Testis (tissue), 2 donors: ENCODE measurements at regions not wholly inside any gene's neighbourhood (a gene's known extent, or its start where the extent isn't known, plus 50 kb on each side); places are given as distances from the start of the nearest gene placed in this dataset.

Experiments
- DNase-seq: peaks from one replicate; pipeline ENCODE4 v3.0.0-alpha.2; 2019
- H3K27ac ChIP-seq, 2 donors: fragments of 200-600 bp; sonication (generic); one replicate each; pipeline ENCODE4 v1.5.1; 2019
- H3K27me3 ChIP-seq: fragments of 200-600 bp; sonication (generic); one replicate; pipeline ENCODE4 v1.5.1; 2019
- H3K36me3 ChIP-seq: fragments of 200-600 bp; sonication (generic); one replicate; pipeline ENCODE4 v1.5.1; 2017; ENCODE audit warnings: low read depth; ENCODE audit errors: missing control alignments
- H3K4me1 ChIP-seq: fragments of 200-600 bp; sonication (generic); one replicate; pipeline ENCODE4 v1.5.1; 2019
- H3K4me3 ChIP-seq, 2 donors: fragments of 200-600 bp; sonication (generic); one replicate each; pipeline ENCODE4 v1.5.1; 2017 to 2019
- H3K9me3 ChIP-seq: fragments of 200-600 bp; sonication (generic); one replicate; pipeline ENCODE4 v1.5.1; 2017
- POLR2A ChIP-seq: fragments of 450-650 bp; IDR thresholded peaks from one replicate; pipeline ENCODE4 v1.6.1; 2017; ENCODE audit warnings: antibody characterized with exemption, mild to moderate bottlenecking, moderate library complexity
- WGBS, 2 donors: methylation state at CpG; one replicate each; pipeline ENCODE4 v1.1.5; 2018; 5-methylcytosine and 5-hydroxymethylcytosine counted together
- intact Hi-C: fragments of 100-400 bp; cut with DNase I; formaldehyde crosslinking; loops from one replicate; pipeline ENCODE4 v1.15.1; 2023; ENCODE audit warnings: low total_unique reads
- TF ChIP-seq, protein P1 (sequence below), 3 experiments: fragments of 450-650 bp in 2 of 3; fragments of 200-600 bp in 1 of 3; sonication (generic) in 1 of 3; IDR thresholded peaks; one replicate each; pipeline ENCODE4 v1.5.1; 2016 to 2019; ENCODE audit warnings: antibody characterized with exemption in 3 of 3, mild to moderate bottlenecking in 2 of 3, moderate library complexity in 1 of 3

DNA sequence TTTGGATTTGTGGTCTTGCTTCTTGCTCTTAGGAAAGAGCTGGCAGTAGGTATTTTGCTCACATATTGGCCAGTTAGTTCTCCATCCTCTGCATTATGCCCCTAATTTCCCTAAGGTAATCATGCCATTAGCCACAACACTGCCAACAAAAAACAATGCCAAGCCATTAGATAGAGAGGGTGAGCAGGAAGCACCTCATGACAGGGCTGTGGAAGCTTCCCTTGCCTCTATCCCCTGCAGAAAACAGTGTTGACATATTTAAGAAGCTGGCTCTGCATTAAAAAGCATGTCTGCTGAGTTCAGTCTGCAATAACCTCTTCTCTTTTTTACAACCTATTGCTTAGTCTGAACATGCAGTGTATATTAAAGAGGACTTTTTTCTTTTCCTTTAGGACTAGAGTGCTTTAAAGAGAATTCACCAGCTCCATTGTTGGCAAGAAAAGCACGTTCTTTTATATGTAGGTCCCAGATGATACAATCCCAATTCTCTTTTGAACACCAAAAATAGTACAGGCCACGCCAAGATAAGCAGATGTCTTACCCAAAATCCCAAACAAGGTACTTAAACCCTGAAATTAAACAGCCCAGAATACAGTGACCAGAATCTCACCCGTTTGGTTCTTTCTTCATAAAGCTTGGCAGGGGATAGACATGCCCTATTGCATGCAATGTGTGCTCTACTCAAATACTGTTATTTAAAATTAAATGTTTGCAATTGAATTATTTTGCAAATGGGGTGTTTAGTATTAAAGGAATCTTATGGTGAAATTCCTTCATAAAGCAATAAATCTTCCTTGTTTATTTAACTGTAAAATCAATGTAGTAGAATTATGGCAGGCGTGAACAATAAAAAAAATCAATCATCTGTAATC lies 93.7 kb upstream of the UBE3A start:
- H3K4me1 ChIP-seq: no peaks in the 10 kb centered on the region
- intact Hi-C loops: no loop called here
- TF ChIP-seq POLR2A: no peak
- TF ChIP-seq, protein P1, sequence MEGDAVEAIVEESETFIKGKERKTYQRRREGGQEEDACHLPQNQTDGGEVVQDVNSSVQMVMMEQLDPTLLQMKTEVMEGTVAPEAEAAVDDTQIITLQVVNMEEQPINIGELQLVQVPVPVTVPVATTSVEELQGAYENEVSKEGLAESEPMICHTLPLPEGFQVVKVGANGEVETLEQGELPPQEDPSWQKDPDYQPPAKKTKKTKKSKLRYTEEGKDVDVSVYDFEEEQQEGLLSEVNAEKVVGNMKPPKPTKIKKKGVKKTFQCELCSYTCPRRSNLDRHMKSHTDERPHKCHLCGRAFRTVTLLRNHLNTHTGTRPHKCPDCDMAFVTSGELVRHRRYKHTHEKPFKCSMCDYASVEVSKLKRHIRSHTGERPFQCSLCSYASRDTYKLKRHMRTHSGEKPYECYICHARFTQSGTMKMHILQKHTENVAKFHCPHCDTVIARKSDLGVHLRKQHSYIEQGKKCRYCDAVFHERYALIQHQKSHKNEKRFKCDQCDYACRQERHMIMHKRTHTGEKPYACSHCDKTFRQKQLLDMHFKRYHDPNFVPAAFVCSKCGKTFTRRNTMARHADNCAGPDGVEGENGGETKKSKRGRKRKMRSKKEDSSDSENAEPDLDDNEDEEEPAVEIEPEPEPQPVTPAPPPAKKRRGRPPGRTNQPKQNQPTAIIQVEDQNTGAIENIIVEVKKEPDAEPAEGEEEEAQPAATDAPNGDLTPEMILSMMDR (IDR thresholded peaks at IDR 0.05): no peak
- H3K9me3 ChIP-seq: no peaks in the 10 kb centered on the region
- 84 to 87% methylated on average over 4 of the region's 4 CpGs for WGBS, 2 donors
- no peaks in the 10 kb centered on the region for H3K27me3 ChIP-seq
- no peak overlapping the region for H3K27ac ChIP-seq
- no peaks in the 10 kb centered on the region for H3K36me3 ChIP-seq
- no peak for DNase-seq
- no peak overlapping the region for H3K4me3 ChIP-seq

GRCh38 chr15:25529774-25530173 lies 91.0 kb upstream of the UBE3A start:
- Histone ChIP-seq H3K27ac (no peak overlapping the region), H3K4me3 (no peak overlapping the region), H3K9me3 (no peaks in the 10 kb centered on the region), H3K4me1 (no peaks in the 10 kb centered on the region), H3K36me3 (no peaks in the 10 kb centered on the region), H3K27me3 (no peaks in the 10 kb centered on the region)
- no peak for TF ChIP-seq POLR2A
- TF ChIP-seq, protein P1 (IDR thresholded peaks at IDR 0.05): no peak
- WGBS, 2 donors: 78 to 80% methylated on average over 3 of the region's 3 CpGs
- DNase-seq: no peak
- intact Hi-C loops: no loop called here

GRCh38 chr15:25527118-25527517 lies 88.3 kb upstream of the UBE3A start:
- intact Hi-C loops: no loop called here
- no peaks in the 10 kb centered on the region for H3K9me3 ChIP-seq
- DNase-seq: no peak
- H3K27me3 ChIP-seq: no peaks in the 10 kb centered on the region
- H3K4me3 ChIP-seq: no peak overlapping the region
- TF ChIP-seq, protein P1 (IDR thresholded peaks at IDR 0.05): no peak
- TF ChIP-seq POLR2A: no peak
- H3K36me3 ChIP-seq: no peaks in the 10 kb centered on the region
- H3K4me1 ChIP-seq: no peaks in the 10 kb centered on the region
- WGBS, 2 donors: 59 to 71% methylated on average over 3 of the region's 3 CpGs
- H3K27ac ChIP-seq: no peak overlapping the region

GRCh38 chr15:25525741-25526140 lies 86.9 kb upstream of the UBE3A start:
- Histone ChIP-seq H3K4me1 (no peaks in the 10 kb centered on the region), H3K27ac (no peak overlapping the region), H3K9me3 (no peaks in the 10 kb centered on the region), H3K4me3 (no peak overlapping the region), H3K27me3 (no peaks in the 10 kb centered on the region), H3K36me3 (no peaks in the 10 kb centered on the region)
- WGBS, 2 donors: 73 to 80% methylated on average over 8 of the region's 8 CpGs
- intact Hi-C loops: no loop called here
- DNase-seq: no peak
- TF ChIP-seq, protein P1 (IDR thresholded peaks at IDR 0.05): no peak
- no peak for TF ChIP-seq POLR2A

GRCh38 chr15:25515633-25516032 lies 76.8 kb upstream of the UBE3A start:
- 79 to 93% methylated on average over 6 of the region's 6 CpGs for WGBS, 2 donors
- Histone ChIP-seq H3K27me3 (no peaks in the 10 kb centered on the region), H3K4me1 (no peaks in the 10 kb centered on the region), H3K4me3 (no peak overlapping the region), H3K27ac (no peak overlapping the region), H3K9me3 (no peaks in the 10 kb centered on the region), H3K36me3 (no peaks in the 10 kb centered on the region)
- TF ChIP-seq, protein P1 (IDR thresholded peaks at IDR 0.05): no peak
- no peak for TF ChIP-seq POLR2A
- intact Hi-C loops: no loop called here
- DNase-seq: no peak
